GM18498 (cell line): ENCODE measurements at regions not wholly inside any gene's neighbourhood (a gene's known extent, or its start where the extent isn't known, plus 50 kb on each side); places are given as distances from the start of the nearest gene placed in this dataset.
"Not testable (repeated sequence)": the region's sequence is repeated elsewhere in the genome, so short reads cannot be mapped to it uniquely, and the experiment has no call there.

Source experiments
- ATAC-seq: cut with Tn5 transposase; IDR thresholded peaks from one replicate; pipeline ENCODE4 v1.9.1; 2021; ENCODE audit warnings: mild to moderate bottlenecking, moderate library complexity; ENCODE audit not compliant: unreplicated experiment

GRCh38 chr7:114364151-114364550 lies 50.5 kb upstream of the FOXP2 start:
- no peak for ATAC-seq

- no peak for ATAC-seq
These were observed 51.3 kb upstream of the FOXP2 start for GRCh38 chr7:114363292-114363691.

DNA sequence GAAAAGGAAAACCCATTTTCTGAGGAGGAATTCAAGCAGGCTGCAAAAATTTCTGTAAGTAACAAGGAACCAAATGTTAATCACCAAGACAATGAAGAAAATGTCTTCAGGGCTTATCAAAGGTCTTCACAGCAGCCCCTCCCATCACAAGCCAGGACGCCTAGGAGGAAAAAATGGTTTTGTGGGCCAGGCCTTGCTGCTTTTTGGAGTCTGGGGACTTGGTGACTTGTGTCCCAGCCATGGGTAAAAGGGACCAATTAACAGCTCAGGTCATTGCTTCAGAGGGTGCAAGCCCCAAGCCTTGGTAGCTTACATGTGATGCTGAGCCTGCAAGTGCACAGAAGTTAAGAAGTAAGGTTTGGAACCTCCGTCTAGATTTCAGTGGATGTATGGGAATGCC lies 55.7 kb upstream of the FOXP2 start:
- no peak for ATAC-seq

GRCh38 chr7:114356133-114356532 lies 58.5 kb upstream of the FOXP2 start:
- ATAC-seq: no peak

GRCh38 chr7:114354306-114354705 lies 60.3 kb upstream of the FOXP2 start:
- no peak for ATAC-seq

DNA sequence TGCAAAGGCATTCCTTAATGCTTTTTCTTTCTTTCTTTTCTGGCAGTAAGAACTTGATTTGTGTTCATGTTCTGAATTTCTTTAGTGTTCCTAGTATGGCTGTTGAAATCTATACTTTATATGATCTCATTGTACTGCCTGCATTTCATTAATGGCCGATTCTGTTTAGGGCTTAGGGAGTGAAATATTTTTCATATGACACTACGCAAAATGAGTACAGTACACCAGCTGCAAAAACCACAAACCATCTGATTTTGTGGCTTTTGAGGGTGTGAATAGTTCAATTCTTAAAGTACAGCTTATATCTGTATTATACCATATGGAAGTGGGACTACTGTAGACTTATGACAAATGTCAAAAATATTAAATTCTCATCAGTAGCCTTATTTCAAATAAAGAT lies 69.1 kb upstream of the FOXP2 start:
- ATAC-seq: no peak

DNA sequence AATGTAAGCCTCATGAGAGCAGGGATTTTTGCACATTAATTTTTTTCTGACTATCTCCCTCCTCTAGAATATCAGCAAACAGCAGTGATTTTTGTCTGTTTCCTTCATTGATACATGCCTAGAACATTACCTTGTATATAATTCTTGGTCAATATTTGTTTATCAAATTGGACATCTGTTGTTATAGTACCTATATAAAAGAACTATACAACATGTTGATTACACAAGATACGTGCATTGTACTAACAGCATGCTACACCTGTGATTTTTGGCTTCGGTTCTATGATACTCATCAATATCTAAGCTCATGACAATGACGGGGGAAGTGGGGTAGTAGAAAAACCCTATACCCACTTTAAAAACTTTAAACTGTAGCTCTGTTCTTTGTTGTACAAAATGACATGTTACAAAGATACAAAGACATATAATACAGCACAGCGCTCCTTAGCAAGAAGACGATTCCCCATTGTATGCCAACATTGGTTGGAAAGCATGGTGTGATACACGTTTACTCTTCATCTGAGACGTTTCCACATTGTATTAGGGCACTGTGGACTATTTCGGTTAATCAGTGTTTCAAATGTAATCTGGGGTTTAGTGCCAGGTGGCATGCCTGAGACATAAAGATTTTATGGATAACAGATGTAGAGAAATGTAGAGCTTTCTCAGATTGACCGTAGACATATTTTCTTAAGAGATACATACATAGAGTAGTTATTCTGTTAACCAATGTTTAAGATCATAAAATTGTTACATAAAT lies 70.5 kb upstream of the FOXP2 start:
- no peak for ATAC-seq

DNA sequence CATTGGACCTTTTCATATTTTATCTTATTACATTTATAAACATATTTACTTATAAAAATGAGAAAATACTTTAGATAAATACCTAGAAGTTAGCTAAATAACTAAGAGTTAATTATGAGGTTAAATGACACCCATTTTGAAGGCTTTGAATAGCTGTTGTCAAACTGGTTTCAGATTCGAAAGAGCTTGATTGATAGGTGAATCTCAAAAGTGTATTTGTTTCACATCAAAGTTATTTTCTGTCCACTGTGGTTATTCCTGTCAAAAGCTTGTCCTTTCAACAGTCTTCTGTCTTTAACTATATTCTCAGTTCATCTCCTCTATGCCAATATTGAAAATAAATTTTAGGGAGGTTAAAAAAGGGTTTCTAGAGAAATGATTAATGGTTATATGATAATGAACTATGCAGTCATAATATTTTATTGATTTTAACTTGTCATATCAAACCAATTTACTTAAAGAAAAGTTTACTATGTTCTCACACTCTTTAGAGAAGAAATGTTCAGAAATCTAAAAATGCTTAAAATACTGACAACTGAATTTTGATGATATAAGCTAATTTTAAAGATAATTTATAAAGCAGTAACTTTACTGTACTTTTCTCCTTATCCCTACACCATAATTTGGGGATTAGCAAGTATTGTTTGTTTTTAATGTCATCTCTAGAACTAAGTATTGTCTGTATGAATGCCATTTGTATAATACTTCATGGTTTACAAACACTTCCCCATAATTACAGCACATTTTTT lies 72.0 kb upstream of the FOXP2 start:
- no peak for ATAC-seq

DNA sequence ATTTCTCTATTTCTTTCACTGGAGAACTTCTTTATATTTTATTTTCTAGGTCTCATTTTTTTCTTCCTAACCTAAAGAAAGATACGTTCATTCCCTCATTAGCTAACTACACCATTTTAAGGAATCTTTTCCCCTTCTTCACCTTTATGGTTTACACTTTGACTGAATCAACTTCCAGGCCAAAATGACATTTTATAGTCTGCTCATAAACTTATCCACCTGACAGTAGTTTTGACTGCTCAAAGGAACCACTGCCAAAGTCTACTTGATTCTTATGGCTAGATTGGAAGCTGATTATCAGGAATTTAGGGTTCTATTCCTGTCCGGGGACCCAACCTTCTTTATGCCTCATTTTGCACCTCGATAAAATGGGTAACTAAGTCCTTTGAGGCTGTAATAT lies 73.0 kb upstream of the FOXP2 start:
- no peak for ATAC-seq

GRCh38 chr7:114334989-114335388 lies 79.6 kb upstream of the FOXP2 start:
- ATAC-seq: no peak

DNA sequence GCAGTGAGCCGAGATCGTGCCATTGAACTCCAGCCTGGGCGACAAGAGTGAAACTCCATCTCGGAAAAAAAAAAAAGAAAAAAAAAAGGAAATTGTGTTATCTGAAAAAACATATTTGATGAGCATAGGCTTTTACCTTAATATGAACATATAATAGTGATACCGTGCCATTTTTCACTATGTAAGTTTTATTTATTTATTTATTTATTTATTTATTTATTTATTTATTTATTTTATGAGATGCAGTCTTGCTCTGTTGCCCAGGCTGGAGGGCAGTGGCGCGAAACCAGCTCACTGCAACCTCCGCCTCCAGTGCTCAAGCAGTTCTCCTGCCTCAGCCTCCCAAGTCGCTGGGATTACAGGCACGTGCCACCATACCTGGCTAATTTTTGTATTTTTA lies 85.2 kb upstream of the FOXP2 start:
- ATAC-seq: not testable (repeated sequence)

GRCh38 chr7:114317450-114318098 lies 97.0 kb upstream of the FOXP2 start:
- no peak for ATAC-seq

- ATAC-seq: no peak
These were observed 102.0 kb upstream of the FOXP2 start for GRCh38 chr7:114312649-114313048.

- no peak for ATAC-seq
These were observed 104.1 kb upstream of the FOXP2 start for GRCh38 chr7:114310345-114311110.

- no peak for ATAC-seq
These were observed 104.9 kb upstream of the FOXP2 start for GRCh38 chr7:114309729-114310128.

- ATAC-seq: no peak
These were observed 111.3 kb upstream of the FOXP2 start for GRCh38 chr7:114303301-114303700.

DNA sequence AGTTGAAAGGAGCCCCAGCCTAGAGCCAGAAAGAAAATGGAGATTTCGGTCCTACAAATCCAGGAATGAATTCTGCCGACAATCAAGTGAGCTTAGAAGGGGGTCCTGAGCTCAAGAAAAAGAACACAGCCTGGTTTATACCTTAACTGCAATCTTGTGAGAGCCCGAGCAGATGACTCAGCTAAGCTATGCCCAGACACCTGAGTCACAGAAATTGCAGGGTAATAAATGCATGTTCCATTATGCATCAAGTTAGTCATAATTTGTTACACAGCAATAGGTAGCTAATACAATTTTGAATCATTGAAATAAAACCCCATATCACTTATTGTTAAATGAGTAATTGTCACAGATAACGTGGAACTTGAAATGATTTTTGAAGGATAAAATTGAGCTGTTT lies 111.8 kb upstream of the FOXP2 start:
- no peak for ATAC-seq

DNA sequence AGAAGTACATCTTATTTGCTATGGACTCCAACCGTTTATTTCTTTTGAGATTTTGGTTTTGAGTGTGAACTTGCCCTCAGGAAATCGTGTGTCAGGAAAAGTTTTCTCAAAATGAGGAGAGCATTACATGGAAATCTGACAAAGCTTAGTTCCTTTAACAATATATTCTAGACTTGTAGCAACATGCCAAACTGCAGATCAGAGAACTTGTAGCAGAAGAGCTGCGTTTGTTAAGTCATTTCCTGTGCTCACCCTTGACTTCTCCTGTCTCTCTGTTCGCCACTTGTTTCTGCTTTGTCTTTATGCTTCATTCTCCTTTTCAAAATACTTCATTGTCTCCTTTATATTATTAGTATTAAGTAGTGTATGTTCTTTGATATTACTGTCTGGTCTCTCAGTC lies 116.6 kb upstream of the FOXP2 start:
- no peak for ATAC-seq

DNA sequence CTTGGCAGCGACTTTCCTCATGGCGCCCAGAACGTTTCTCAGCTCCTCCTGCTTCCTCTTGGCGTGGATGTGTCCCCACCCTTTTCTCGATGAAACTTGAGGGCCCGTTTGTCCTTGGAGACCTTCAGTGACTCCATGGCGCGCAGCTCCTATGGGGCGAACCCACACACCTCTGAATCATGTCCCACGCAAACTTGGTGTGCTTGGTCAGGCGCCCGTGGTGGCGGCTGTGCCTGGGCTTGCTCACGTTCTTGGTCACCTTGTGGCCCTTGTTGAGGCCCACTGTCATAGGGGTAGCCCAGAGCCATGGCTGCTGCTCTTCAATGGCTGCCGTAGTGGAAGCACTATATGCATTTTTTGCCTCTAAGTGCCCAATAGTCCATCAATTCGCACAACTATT lies 117.5 kb upstream of the FOXP2 start:
- ATAC-seq: no peak

DNA sequence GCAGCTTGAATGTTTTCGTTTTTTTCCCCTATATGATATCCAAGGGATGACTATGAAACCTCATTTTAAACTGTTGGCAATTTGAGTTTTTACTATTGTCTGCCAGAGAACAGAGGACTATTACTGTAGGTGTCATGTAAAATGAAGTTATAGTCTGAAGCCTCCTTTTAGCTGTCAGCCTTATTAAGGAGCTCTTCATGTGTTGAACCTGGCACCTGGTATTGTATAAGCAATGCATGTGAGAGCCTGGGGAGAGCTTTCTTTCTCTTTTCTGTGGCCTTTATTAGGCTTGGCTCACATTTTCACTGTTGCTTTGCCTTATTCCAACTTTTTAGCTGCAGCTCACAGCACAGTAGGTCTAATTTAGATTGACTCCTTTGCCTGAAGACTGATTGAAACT lies 119.1 kb upstream of the FOXP2 start:
- ATAC-seq: no peak

DNA sequence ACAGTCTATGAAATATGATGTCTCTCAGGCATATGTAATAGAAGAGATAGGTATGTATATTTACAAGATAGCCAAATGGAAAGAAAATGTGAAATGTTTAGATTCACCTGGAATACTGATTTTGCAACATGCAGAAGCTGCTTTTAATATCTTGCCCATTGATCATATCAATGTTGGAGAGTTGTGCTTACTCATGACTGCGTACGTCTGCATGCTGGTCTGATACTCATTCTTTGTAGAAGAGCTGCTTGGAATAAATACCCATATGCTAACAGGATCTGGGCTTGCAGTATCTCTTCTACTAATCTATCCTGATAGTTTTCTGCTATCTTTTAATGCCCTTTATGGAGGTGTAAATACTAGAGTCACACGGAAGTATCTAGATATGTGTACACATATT lies 120.6 kb upstream of the FOXP2 start:
- ATAC-seq: no peak
